ENCODE measurements at regions not wholly inside any gene's neighbourhood (a gene's known extent, or its start where the extent isn't known, plus 50 kb on each side); places are given as distances from the start of the nearest gene placed in this dataset.

DNA sequence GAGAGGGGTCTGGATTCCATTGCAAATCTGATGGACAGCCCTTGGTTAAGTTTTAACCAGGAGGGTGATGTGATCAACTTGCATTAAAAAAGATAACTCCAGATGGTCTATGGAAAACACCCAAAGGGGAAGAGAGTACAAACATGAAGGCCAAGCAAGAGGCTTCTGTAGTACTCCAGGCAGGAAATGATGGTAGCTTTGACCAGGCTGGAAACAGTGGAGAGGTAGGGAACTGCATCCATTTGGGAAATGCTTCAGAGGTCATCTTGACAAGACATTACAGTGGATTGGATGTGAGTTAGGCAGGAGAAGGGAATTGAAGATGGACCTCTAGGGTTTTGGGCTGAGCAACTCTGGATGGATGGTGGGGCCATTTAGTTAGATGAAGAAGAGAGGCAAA lies 391.1 kb downstream of the IPO8 start:
- no peaks in the 10 kb centered on the region for H3K36me3 ChIP-seq (ENCODE audit: control insufficient read depth in 4 of 4, insufficient read depth in 3 of 4, low read depth in 1 of 4, low read length in 3 of 4)
- H3K9me3 ChIP-seq (ENCODE audit: control insufficient read depth in 4 of 4, low read length in 3 of 4): no peaks in the 10 kb centered on the region
- H3K27ac ChIP-seq (ENCODE audit: low read depth in 1 of 2, low read length in 2 of 2): no peak overlapping the region
- no peak overlapping the region for H3K4me3 ChIP-seq (ENCODE audit: low read depth in 1 of 3, low read length in 3 of 3)
- H3K9ac ChIP-seq (ENCODE audit: low read depth in 1 of 2, low read length in 2 of 2): no peak overlapping the region
- no peak for DNase-seq (ENCODE audit: low spot score)
- H3K27me3 ChIP-seq (ENCODE audit: control insufficient read depth in 4 of 4, insufficient read depth in 4 of 4, low read length in 3 of 4): no peaks in the 10 kb centered on the region
- no peak for TF ChIP-seq GABPA (IDR thresholded peaks at IDR 0.05 in 1 of 2, conservative IDR thresholded peaks at IDR 0.05 in 1 of 2)
- no peak for TF ChIP-seq REST (IDR thresholded peaks at IDR 0.05)
- no peak for TF ChIP-seq JUND (IDR thresholded peaks at IDR 0.05)
- TF ChIP-seq, protein P1, sequence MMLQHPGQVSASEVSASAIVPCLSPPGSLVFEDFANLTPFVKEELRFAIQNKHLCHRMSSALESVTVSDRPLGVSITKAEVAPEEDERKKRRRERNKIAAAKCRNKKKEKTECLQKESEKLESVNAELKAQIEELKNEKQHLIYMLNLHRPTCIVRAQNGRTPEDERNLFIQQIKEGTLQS (IDR thresholded peaks at IDR 0.05): no peak
- no peak for TF ChIP-seq HNF4G (IDR thresholded peaks at IDR 0.05)
- TF ChIP-seq ZBTB33 (IDR thresholded peaks at IDR 0.05): no peak
- TF ChIP-seq FOXA1 (IDR thresholded peaks at IDR 0.05): no peak
- TF ChIP-seq NR2F2 (IDR thresholded peaks at IDR 0.05): no peak
- TF ChIP-seq CTCF (IDR thresholded peaks at IDR 0.05; ENCODE audit: low read depth, low read length, missing input control): no peak
- TF ChIP-seq FOXA2 (IDR thresholded peaks at IDR 0.05): no peak
- TF ChIP-seq RAD21 (IDR thresholded peaks at IDR 0.05): no peak
- no peak for TF ChIP-seq SP1 (IDR thresholded peaks at IDR 0.05)
- no peak for TF ChIP-seq HNF4A (conservative IDR thresholded peaks at IDR 0.05)
- TF ChIP-seq YY1 (IDR thresholded peaks at IDR 0.05): no peak
- TF ChIP-seq, protein P2, sequence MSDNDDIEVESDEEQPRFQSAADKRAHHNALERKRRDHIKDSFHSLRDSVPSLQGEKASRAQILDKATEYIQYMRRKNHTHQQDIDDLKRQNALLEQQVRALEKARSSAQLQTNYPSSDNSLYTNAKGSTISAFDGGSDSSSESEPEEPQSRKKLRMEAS (IDR thresholded peaks at IDR 0.05): no peak
- TF ChIP-seq EGR1 (IDR thresholded peaks at IDR 0.05; ENCODE audit: low read depth in 2 of 2): no peak
- no peak for TF ChIP-seq TAF1 (conservative IDR thresholded peaks at IDR 0.05)
- TF ChIP-seq RXRA (IDR thresholded peaks at IDR 0.05): no peak
- H3K4me1 ChIP-seq (ENCODE audit: control insufficient read depth in 4 of 4, insufficient read depth in 4 of 4, low read length in 3 of 4): no peaks in the 10 kb centered on the region
